RPMI8226 (cell line): ENCODE measurements at regions not wholly inside any gene's neighbourhood (a gene's known extent, or its start where the extent isn't known, plus 50 kb on each side); places are given as distances from the start of the nearest gene placed in this dataset.
"Not testable (repeated sequence)": the region's sequence is repeated elsewhere in the genome, so short reads cannot be mapped to it uniquely, and the experiment has no call there.

Experiments
- DNase-seq: peaks from one replicate; pipeline ENCODE4 v3.0.0-alpha.2; 2015

- DNase-seq, result no peak
These were observed 389.1 kb downstream of the HLX start for GRCh38 chr1:221268295-221268694.

GRCh38 chr1:221271701-221272100 lies 392.5 kb downstream of the HLX start:
- DNase-seq, result no peak

GRCh38 chr1:221272940-221273339 lies 393.7 kb downstream of the HLX start:
- no peak for DNase-seq

GRCh38 chr1:221274373-221274772 lies 395.1 kb downstream of the HLX start:
- no peak for DNase-seq

- DNase-seq, result no peak
These were observed 397.7 kb downstream of the HLX start for GRCh38 chr1:221276896-221277409.

- no peak for DNase-seq
These were observed 399.9 kb downstream of the HLX start for GRCh38 chr1:221279146-221279545.

- DNase-seq, result no peak
These were observed 404.3 kb downstream of the HLX start for GRCh38 chr1:221283532-221283931.

- DNase-seq, result no peak
These were observed 404.8 kb downstream of the HLX start for GRCh38 chr1:221284028-221284427.

GRCh38 chr1:221284991-221285390 lies 405.7 kb downstream of the HLX start:
- not testable (repeated sequence) for DNase-seq

- not testable (repeated sequence) for DNase-seq
These were observed 406.4 kb downstream of the HLX start for GRCh38 chr1:221285458-221286210.

- no peak for DNase-seq
These were observed 407.2 kb downstream of the HLX start for GRCh38 chr1:221286399-221286798.

GRCh38 chr1:221289103-221289502 lies 409.9 kb downstream of the HLX start:
- DNase-seq, result no peak

GRCh38 chr1:221290669-221291068 lies 411.4 kb downstream of the HLX start:
- DNase-seq, result no peak

- no peak for DNase-seq
These were observed 411.9 kb downstream of the HLX start for GRCh38 chr1:221291113-221291512.

- DNase-seq, result no peak
These were observed 413.4 kb downstream of the HLX start for GRCh38 chr1:221292652-221293051.

GRCh38 chr1:221294242-221294641 lies 415.0 kb downstream of the HLX start:
- no peak for DNase-seq

- DNase-seq, result no peak
These were observed 423.1 kb downstream of the HLX start for GRCh38 chr1:221302357-221302756.

- DNase-seq, result no peak
These were observed 423.6 kb downstream of the HLX start for GRCh38 chr1:221302810-221303209.

- no peak for DNase-seq
These were observed 424.4 kb downstream of the HLX start for GRCh38 chr1:221303623-221304022.

GRCh38 chr1:221306239-221306638 lies 427.0 kb downstream of the HLX start:
- DNase-seq, result no peak

- no peak for DNase-seq
These were observed 429.6 kb downstream of the HLX start for GRCh38 chr1:221308534-221309511.

- no peak for DNase-seq
These were observed 430.5 kb downstream of the HLX start for GRCh38 chr1:221309723-221310122.

GRCh38 chr1:221310180-221310579 lies 430.9 kb downstream of the HLX start:
- no peak for DNase-seq

- DNase-seq, result no peak
These were observed 426.6 kb downstream of the DUSP10 start for GRCh38 chr1:221315330-221315729.
